Calu3 (cell line): ENCODE measurements at regions not wholly inside any gene's neighbourhood (a gene's known extent, or its start where the extent isn't known, plus 50 kb on each side); places are given as distances from the start of the nearest gene placed in this dataset.

Source experiments
- BruUV-seq: library from RNA; stranded (reverse); fragments of 400-500 nt; replicated peaks from 2 replicates; lab custom pipeline; 2021; lab: Mats Ljungman, UMichigan
- CTCF ChIA-PET: fragments of 300-600 bp; sonication (Branson Sonifier 250); formaldehyde crosslinking; loops from one replicate; lab custom pipeline; 2022; ENCODE audit warnings: antibody characterized with exemption; lab: Charles Lee
- DNase-seq: peaks from one replicate; pipeline ENCODE4 v3.0.0; 2022
- H3K27ac Mint-ChIP-seq: one replicate; pipeline ENCODE4 v1.8.0; 2022; ENCODE audit warnings: mixed read lengths; ENCODE audit not compliant: unreplicated experiment
- H3K27me3 Mint-ChIP-seq: one replicate; pipeline ENCODE4 v1.8.0; 2022; ENCODE audit warnings: mixed read lengths; ENCODE audit not compliant: unreplicated experiment
- H3K36me3 Mint-ChIP-seq: one replicate; pipeline ENCODE4 v1.8.0; 2022; ENCODE audit warnings: mild to moderate bottlenecking, moderate library complexity, mixed read lengths; ENCODE audit not compliant: insufficient read depth, unreplicated experiment
- H3K4me1 Mint-ChIP-seq: one replicate; pipeline ENCODE4 v1.8.0; 2022; ENCODE audit warnings: mild to moderate bottlenecking, low read depth, mixed read lengths; ENCODE audit not compliant: unreplicated experiment
- H3K4me3 Mint-ChIP-seq: one replicate; pipeline ENCODE4 v1.8.0; 2022; ENCODE audit warnings: mild to moderate bottlenecking, low read depth, moderate library complexity, mixed read lengths; ENCODE audit not compliant: unreplicated experiment
- H3K9me3 Mint-ChIP-seq: one replicate; pipeline ENCODE4 v1.8.0; 2022; ENCODE audit warnings: low read depth, mixed read lengths; ENCODE audit not compliant: unreplicated experiment
- CTCF ChIP-seq: fragments of 200-600 bp; IDR thresholded peaks from one replicate; pipeline ENCODE4 v1.8.0; 2022; ENCODE audit warnings: antibody characterized with exemption; ENCODE audit not compliant: unreplicated experiment
- intact Hi-C: fragments of 100-400 bp; cut with micrococcal nuclease; formaldehyde crosslinking; loops from one replicate; pipeline ENCODE4 v1.10.0; 2022; ENCODE audit not compliant: unreplicated experiment

DNA sequence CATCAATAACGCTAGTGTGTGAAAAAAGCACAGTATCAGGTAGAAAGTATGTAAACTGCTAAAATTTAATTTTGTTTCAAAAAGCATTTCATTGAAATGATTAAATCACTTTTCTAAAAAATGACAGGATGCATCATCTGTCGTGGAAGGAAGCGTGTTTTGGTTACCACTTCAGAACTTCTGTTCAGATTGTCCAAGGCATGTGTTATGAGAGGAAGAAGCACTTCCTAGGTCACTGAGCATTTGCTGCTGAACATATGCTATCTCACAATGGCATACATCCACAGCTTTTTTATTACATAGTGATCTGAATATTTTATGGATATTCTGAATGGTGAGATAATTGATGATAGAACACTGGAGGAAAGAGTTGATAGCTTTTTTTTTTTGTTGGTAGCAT is 737.5 kb downstream of the SATB2 start:
- no TSS peak for BruUV-seq
- no peak for TF ChIP-seq CTCF
- no peaks in the 10 kb centered on the region for H3K27me3 Mint-ChIP-seq
- no peaks in the 10 kb centered on the region for H3K36me3 Mint-ChIP-seq
- no peak overlapping the region for H3K27ac Mint-ChIP-seq
- CTCF ChIA-PET: no interaction called here
- no peak overlapping the region for H3K4me3 Mint-ChIP-seq
- peaks cover 3% of the 10 kb centered on the region for H3K9me3 Mint-ChIP-seq
- no peaks in the 10 kb centered on the region for H3K4me1 Mint-ChIP-seq
- no peak for DNase-seq
- intact Hi-C loops: no loop called here

DNA sequence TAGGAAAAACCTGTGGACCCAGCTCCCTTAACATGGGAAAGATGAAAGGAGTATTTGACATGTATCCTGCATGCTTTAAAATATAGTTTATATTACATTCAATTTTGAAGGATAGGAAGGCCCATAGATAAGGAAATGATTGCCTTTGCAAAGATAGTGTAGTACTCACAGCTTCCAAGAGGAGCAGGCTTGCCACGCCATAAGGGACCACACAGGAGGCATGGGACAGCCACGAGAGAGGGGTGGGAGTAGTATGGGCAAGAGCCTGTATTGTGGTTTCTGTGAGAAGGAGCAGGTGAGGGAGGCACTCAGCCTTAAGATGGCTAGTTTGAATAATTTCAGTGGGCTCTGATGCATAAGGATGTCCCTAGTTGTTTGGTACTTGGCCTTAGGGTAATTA is 740.3 kb downstream of the SATB2 start:
- Mint-ChIP-seq H3K4me1 (no peaks in the 10 kb centered on the region), H3K9me3 (no peaks in the 10 kb centered on the region), H3K27ac (no peak overlapping the region), H3K36me3 (no peaks in the 10 kb centered on the region), H3K27me3 (no peaks in the 10 kb centered on the region), H3K4me3 (no peak overlapping the region)
- DNase-seq: no peak
- no TSS peak for BruUV-seq
- intact Hi-C loops: no loop called here
- CTCF ChIA-PET: interaction anchor here (0.9 kb wide), 1 partner anchor 13 kb away, joined by 3 read pairs; no protein-coding TSS in a partner anchor
- no peak for TF ChIP-seq CTCF

GRCh38 chr2:198715302-198715835 is 742.4 kb downstream of the SATB2 start:
- no peaks in the 10 kb centered on the region for H3K27me3 Mint-ChIP-seq
- no TSS peak for BruUV-seq
- H3K27ac Mint-ChIP-seq: no peak overlapping the region
- CTCF ChIA-PET: no interaction called here
- H3K4me1 Mint-ChIP-seq: no peaks in the 10 kb centered on the region
- TF ChIP-seq CTCF: no peak
- H3K4me3 Mint-ChIP-seq: no peak overlapping the region
- intact Hi-C loops: no loop called here
- H3K9me3 Mint-ChIP-seq: no peaks in the 10 kb centered on the region
- no peaks in the 10 kb centered on the region for H3K36me3 Mint-ChIP-seq
- no peak for DNase-seq

DNA sequence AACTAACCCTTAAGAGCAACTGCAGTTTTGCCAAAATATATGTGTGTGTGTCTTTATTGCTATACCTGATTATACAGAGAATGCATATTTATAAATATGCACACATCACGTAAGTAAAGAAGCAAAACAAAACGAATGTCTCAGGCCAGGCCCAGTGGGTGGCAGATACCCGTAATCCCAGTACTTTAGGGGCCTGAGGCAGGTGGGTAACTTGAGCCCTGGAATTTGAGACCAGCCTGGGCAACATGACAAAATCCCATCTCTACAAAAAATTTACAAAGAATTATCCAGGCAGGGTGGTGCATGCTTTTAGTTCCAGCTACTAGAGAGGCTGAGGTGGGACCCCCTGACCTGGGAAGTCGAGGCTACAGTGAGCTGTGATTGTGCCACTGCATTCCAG is 745.3 kb downstream of the SATB2 start:
- intact Hi-C loops: no loop called here
- CTCF ChIA-PET: no interaction called here
- no peak overlapping the region for H3K27ac Mint-ChIP-seq
- no peak for TF ChIP-seq CTCF
- no peak for DNase-seq
- no peaks in the 10 kb centered on the region for H3K4me1 Mint-ChIP-seq
- peaks cover 5% of the 10 kb centered on the region for H3K9me3 Mint-ChIP-seq
- H3K27me3 Mint-ChIP-seq: no peaks in the 10 kb centered on the region
- BruUV-seq: no TSS peak
- H3K36me3 Mint-ChIP-seq: no peaks in the 10 kb centered on the region
- H3K4me3 Mint-ChIP-seq: no peak overlapping the region
